ENCODE measurements at regions not wholly inside any gene's neighbourhood (a gene's known extent, or its start where the extent isn't known, plus 50 kb on each side); places are given as distances from the start of the nearest gene placed in this dataset.

DNA sequence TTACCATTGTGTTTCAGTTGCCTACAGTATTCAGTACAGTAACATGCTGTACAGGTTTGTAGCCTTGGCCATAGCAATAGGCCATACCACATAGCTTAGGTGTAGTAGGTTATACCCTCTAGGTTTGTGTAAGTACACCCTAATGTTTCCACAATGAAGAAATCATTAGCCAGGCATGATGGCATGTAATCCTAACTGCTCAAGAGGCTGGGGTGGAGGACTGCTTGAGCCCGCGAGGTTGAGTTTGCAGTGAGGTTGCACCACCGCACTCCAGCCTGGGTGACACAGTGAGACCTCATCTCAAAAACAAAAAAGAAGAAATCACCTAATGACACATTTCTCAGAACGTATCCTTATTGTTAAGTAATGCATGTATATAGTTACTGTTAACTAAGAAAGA, 63.2 kb upstream of the KTN1 start:
- TF ChIP-seq, protein P1, sequence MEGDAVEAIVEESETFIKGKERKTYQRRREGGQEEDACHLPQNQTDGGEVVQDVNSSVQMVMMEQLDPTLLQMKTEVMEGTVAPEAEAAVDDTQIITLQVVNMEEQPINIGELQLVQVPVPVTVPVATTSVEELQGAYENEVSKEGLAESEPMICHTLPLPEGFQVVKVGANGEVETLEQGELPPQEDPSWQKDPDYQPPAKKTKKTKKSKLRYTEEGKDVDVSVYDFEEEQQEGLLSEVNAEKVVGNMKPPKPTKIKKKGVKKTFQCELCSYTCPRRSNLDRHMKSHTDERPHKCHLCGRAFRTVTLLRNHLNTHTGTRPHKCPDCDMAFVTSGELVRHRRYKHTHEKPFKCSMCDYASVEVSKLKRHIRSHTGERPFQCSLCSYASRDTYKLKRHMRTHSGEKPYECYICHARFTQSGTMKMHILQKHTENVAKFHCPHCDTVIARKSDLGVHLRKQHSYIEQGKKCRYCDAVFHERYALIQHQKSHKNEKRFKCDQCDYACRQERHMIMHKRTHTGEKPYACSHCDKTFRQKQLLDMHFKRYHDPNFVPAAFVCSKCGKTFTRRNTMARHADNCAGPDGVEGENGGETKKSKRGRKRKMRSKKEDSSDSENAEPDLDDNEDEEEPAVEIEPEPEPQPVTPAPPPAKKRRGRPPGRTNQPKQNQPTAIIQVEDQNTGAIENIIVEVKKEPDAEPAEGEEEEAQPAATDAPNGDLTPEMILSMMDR (conservative IDR thresholded peaks at IDR 0.05; ENCODE audit: low read depth, low read length) = no peak
- TF ChIP-seq POLR2A (IDR thresholded peaks at IDR 0.05; ENCODE audit: low read depth, low read length) (no peak), CEBPB (IDR thresholded peaks at IDR 0.05; ENCODE audit: low read depth, low read length) (no peak), RFX5 (IDR thresholded peaks at IDR 0.05; ENCODE audit: low read depth, low read length) (no peak), RAD21 (IDR thresholded peaks at IDR 0.05; ENCODE audit: low read length) (no peak), MXI1 (IDR thresholded peaks at IDR 0.05; ENCODE audit: borderline replicate concordance, low read depth, low read length) (no peak), MAZ (IDR thresholded peaks at IDR 0.05; ENCODE audit: borderline replicate concordance, low read depth, low read length) (no peak), RCOR1 (IDR thresholded peaks at IDR 0.05; ENCODE audit: insufficient replicate concordance, low read length) (no peak), CHD1 (IDR thresholded peaks at IDR 0.05; ENCODE audit: low read depth, low read length) (no peak), NFE2L2 (IDR thresholded peaks at IDR 0.05; ENCODE audit: low read depth, low read length) (no peak)
- TF ChIP-seq, protein P2, sequence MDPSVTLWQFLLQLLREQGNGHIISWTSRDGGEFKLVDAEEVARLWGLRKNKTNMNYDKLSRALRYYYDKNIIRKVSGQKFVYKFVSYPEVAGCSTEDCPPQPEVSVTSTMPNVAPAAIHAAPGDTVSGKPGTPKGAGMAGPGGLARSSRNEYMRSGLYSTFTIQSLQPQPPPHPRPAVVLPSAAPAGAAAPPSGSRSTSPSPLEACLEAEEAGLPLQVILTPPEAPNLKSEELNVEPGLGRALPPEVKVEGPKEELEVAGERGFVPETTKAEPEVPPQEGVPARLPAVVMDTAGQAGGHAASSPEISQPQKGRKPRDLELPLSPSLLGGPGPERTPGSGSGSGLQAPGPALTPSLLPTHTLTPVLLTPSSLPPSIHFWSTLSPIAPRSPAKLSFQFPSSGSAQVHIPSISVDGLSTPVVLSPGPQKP (IDR thresholded peaks at IDR 0.05; ENCODE audit: borderline replicate concordance, low read depth, low read length) = no peak
